Right renal pelvis (tissue), 4 donors: ENCODE measurements at regions not wholly inside any gene's neighbourhood (a gene's known extent, or its start where the extent isn't known, plus 50 kb on each side); places are given as distances from the start of the nearest gene placed in this dataset.

Experiments used
- DNase-seq, 4 donors: peaks; one replicate each; pipeline ENCODE4 v3.0.0-alpha.2; 2013; ENCODE audit warnings: low read depth in 4 of 4, low spot score in 3 of 4, missing footprints in 1 of 4

GRCh38 chr3:5304188-5304587 lies 116.7 kb downstream of the EDEM1 start:
- DNase-seq: no peak

DNA sequence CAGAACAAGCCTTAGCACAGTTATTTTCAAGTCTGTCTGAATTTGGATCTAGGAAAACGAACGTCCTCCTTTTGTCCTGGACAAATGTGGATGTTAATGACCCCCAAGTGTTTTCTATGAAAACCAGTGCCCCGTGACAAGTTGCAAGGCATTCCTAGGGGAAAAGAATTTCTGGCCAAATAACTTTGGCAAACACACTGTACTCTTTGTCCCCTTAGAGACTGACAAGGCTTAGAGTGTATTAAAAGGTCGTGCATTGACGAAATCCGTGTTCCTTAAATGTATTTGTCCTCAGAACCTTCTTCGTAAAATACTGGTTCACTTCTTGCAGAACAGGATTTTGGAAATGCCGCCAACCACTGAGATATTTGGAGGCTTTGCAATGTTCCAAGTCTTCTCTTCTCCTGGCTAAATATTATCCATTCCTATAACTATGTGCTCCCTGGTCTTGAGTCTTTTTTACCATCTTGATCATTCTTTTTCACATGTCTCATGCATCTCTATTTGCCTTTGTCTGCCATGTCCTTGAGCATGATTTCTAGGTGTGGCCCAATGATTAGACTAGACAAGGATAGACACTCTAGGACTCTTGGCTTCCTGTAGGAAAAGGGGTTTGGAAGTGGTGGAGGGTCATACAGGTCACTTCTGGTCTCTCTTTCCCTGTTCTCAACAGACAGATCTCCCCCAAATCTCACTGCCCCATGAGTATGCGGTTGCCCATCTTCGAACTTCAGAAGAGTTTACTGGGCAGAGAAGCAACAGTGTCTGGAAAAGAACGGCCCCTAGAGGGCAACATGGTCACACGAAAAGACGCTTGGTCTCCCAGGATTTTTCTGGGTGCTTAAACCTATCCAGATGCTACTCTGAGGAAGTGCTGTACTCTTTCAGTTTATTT lies 117.5 kb downstream of the EDEM1 start:
- DNase-seq: peak in 2 of 4 donors; percentile 38 to 44

- no peak for DNase-seq
Measured at GRCh38 chr3:5305684-5305989, 118.1 kb downstream of the EDEM1 start.

DNA sequence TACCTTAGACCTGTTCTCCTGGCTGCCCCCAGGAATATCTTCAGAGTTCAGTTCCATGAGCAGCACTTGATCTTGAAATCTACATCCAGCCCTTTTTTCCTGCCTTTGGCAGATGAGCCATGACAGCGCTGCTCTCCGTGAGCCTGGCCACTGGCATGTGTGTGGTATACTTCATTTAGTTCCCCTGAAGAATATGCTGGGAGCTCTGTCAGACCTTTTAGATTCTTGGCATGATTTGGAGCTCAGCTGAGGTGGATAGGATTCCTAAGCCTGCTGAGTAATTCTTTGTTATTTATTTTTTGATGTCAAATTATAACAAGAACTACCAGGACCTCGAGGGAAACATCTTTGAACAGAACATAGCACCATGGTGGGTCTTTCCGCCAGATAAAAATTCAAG lies 121.7 kb downstream of the EDEM1 start:
- no peak for DNase-seq

DNA sequence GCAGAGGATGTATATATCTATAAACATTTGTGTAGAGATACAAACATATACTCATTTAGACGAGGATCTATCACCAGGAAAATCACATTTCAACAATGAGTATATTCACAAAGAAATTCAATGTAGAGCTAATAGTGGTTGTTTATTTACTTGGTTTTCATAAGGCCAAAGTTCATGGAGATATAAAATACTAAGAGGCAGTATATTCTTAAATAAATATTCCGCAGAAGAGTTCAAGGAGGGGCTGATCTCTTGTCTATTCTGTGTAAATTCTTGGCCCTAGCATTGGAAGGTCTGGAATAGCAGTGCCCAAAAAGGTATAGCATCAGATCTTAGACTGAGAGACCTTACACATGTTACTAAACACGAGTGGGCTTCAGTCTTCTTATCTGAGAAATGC lies 122.1 kb downstream of the EDEM1 start:
- no peak for DNase-seq

GRCh38 chr3:5310509-5310908 lies 123.0 kb downstream of the EDEM1 start:
- no peak for DNase-seq

DNA sequence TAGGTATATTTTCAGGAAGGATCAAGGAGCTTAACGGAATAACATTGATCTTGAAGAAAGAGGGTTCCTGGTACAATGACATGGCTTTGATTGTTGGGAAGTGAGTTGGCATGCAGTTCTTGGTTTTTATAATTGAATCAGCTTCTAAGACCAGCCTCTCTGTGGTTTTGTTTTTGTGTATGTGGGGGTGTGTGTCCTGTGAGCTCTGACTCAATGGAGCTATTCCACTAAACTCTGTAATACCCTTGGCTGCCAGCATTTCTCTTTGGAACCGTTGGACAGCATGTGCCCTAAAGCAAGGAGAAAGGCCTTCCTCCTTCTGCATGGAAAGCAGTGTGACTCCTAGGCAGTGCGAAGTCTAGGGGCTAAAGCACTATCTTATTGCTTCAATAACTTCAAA lies 124.8 kb downstream of the EDEM1 start:
- DNase-seq: no peak

- DNase-seq: no peak
Measured at GRCh38 chr3:5314897-5315296, 127.4 kb downstream of the EDEM1 start.

DNA sequence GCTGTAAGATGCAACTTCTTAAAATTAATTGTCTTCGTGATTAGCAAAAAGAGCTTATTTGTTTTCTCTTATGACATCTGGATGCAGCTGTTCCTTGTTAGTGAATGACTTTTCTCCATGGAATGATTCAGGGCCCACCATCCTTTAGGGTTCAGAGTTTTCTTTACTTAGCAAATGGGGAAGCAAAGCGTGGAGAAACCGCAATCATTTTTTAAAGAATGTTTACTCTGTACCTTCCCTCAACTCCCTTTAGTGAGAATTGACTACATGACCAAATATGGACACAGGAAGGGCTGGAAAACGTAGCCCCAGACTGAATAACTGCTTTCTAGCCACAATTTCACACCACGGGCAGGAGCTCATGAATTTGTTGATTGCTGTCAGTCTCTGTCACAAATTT lies 130.1 kb downstream of the EDEM1 start:
- peak in 2 of 4 donors; percentile 31 to 45 for DNase-seq

- no peak for DNase-seq
Measured at GRCh38 chr3:5319454-5319853, 131.9 kb downstream of the EDEM1 start.

DNA sequence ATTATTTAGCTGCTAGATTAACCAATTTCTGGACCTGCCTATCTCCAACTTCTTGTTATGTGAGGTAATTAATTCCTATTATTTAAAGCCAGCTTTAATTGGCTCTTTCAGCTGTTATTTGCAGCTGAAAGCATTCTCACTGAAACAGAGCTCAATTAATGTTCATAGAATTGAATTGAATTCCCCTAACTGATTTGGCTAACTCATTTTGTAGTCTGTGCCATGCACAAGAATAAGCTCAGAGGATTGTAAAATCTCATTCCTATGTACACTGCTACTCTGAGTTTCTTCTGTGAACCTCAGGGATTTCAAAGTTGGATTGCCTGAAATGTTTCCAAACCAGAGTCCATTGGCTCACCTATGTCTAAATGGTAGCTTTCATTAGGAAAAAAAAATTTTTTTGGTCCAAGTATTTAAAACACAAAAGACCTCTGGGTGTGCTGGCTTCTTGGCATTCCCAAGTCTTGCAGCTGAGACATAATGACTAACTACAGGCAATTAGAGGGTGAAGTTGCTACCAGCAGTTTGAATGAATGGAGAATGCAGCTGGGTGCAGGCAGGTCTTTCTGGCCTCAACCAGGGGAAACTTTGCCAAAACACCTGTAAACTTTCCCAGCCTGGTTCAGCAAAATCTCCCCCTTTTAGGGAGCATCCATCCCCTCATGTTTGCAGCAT lies 134.3 kb downstream of the EDEM1 start:
- no peak for DNase-seq

- DNase-seq: no peak
Measured at GRCh38 chr3:5324780-5325179, 137.3 kb downstream of the EDEM1 start.

DNA sequence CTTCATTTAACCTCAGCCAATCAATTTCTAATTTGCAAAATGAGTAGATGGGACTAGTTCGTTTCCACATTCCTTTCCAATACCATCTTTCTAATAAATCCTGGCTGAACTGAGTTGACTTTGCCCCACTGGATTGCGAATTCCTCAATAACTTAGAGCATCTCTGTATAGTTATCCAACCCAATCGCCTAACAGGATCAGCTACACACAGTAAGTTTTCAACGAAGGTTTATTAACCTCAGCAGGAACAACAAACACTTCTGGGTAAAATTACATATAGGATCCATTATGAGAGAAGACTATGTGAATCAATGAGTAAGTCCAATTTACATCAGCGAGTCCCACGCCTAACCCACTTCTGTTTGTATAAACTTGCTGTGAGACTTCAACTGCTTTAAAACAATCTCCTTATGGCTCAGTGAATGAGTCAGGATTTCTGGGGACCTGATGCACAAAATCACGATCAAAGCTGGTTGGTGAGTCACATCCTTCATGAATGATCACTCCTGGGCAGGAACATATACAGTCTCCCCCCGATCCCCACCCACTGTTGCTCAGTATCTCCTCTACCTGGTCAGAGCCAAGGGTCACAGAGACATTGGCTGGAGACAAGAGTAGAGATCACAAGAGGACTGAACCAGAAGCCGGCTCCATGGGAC lies 142.8 kb downstream of the EDEM1 start:
- no peak for DNase-seq

- no peak for DNase-seq
Measured at GRCh38 chr3:5331567-5332269, 144.2 kb downstream of the EDEM1 start.

DNA sequence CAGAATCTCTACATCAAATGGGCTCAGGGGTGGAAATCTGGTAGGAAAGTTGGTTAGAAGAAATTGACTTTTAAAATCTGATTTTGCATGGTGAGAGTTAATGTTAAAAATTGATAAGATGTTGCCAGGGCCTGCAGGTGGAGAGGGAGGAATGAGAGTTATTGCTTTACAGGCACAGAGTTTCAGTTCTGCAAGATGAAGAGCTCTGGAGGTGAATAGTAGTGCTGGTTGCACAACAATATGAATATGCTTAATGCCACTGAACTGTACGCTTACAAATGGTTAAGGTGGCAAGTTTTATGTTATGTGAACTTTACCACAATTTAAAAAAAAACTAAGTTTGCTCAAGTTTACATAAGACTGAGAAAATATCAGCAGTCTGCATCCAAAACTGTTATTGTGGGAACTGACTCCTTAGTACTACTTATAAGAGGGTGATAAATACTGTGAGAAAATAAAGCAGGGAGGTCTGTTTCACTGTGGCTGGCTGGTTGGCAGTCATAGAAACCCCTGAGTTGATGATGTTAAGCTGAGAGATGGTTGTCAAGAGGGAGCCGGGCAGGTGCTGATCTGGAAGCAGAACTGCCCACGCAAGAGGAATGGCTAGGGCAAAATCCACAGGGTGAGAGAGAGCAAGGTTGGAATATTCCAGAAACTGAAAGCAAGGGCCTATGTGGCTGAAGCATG lies 144.9 kb downstream of the EDEM1 start:
- DNase-seq: no peak

- no peak for DNase-seq
Measured at GRCh38 chr3:5339967-5340535, 152.5 kb downstream of the EDEM1 start.

DNA sequence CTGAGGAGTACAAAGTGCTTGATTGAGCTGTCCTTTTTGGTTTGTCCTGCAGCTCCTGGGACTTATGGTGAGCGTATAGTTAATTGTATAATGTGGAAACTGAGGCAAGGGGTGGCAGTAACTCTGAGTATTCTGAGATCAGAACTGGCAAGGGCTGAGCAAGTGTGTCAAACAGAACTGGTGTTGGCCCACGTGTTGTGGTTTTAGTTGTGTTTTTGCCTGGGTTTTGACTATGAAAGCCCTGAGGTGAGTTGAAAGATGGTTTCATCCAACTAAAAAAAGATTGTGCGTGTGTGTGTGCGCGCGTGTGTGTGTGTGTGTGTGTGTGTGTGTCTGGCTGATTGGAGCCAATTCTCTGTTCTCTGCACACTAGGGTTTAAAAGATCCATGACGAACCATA lies 154.1 kb downstream of the EDEM1 start:
- DNase-seq: no peak

- DNase-seq: no peak
Measured at GRCh38 chr3:5343459-5343858, 156.0 kb downstream of the EDEM1 start.

- DNase-seq: no peak
Measured at GRCh38 chr3:5344707-5345106, 157.2 kb downstream of the EDEM1 start.

- no peak for DNase-seq
Measured at GRCh38 chr3:5347486-5347885, 160.0 kb downstream of the EDEM1 start.
